SK-N-MC (cell line): ENCODE measurements at regions not wholly inside any gene's neighbourhood (a gene's known extent, or its start where the extent isn't known, plus 50 kb on each side); places are given as distances from the start of the nearest gene placed in this dataset.

Experiments used
- EZH2 ChIP-seq: fragments of 200-600 bp; sonication (generic); IDR thresholded peaks from one replicate; pipeline ENCODE4 v1.6.1; 2017; ENCODE audit warnings: antibody characterized with exemption
- FOXP2 ChIP-seq: optimal IDR thresholded peaks from 2 replicates; pipeline ENCODE3; 2011; ENCODE audit warnings: mild to moderate bottlenecking, moderate library complexity; ENCODE audit not compliant: insufficient read depth; ENCODE audit errors: extremely low read length, control extremely low read depth
- POLR2AphosphoS5 ChIP-seq: IDR thresholded peaks from 2 replicates; pipeline ENCODE4 v1.6.1; 2012; ENCODE audit warnings: mild to moderate bottlenecking, low read depth, low read length, borderline replicate concordance

DNA sequence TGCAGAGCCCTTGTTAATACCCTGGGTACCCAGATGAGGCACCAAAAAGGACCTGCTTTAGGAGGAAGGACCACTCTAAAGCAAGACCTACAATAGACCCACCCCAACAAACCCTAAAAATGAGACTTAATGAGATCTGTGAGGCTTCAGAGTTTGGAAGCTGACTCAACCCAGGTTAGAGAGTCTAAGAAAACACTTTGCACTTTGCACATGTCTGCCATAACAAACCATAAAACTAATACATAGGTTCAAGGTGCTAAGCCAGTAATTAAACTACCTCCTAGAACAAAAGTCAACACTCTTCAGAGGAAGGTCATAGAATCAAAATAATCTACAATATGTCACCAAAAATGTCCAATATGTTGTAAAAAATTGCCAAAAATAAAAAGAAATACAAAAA is 124.7 kb upstream of the C1orf21 start:
- TF ChIP-seq POLR2AphosphoS5 (no peak), EZH2 (no peak), FOXP2 (no peak)
